ENCODE measurements at regions not wholly inside any gene's neighbourhood (a gene's known extent, or its start where the extent isn't known, plus 50 kb on each side); places are given as distances from the start of the nearest gene placed in this dataset.

DNA sequence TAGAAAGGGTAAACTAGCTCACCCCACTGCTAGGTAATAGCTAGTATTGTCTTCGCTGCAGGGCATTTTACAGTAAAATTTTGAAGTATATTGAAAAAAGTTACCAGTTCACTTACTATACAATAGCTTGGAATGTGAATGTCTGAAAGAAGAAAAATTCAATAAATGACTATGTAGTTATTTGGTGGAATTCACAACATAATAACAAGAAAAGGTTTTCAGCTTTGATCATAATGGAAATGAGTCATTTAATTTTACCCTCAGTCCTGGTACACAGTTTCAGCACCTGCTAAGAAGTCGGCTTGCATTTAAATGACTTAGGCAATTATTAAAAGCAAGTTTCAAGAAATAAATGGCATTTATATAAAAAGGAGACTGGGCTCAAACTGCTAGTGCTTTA is 90.4 kb downstream of the NUP35 start:
- DNase-seq (ENCODE audit: low read depth, low spot score) = no peak

DNA sequence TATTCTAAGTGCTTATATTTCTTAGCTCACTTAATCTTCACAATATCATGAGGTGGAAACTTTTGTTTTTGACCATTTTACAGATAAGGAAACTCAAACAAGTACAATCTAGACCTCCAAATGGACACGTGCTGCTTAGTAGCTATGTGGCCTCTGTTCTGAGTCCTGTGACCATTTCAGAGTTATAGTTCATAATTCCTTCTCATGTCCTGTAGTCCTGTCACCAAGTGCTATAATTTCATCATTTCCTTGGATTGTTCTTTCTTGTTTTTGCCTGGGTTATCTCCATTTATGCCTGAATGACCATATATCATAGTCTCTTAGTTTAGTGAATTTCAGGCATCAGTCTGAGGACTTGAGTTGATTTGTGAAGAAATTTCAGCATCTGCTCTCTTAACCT is 91.7 kb downstream of the NUP35 start:
- DNase-seq (ENCODE audit: low read depth, low spot score) = no peak

DNA sequence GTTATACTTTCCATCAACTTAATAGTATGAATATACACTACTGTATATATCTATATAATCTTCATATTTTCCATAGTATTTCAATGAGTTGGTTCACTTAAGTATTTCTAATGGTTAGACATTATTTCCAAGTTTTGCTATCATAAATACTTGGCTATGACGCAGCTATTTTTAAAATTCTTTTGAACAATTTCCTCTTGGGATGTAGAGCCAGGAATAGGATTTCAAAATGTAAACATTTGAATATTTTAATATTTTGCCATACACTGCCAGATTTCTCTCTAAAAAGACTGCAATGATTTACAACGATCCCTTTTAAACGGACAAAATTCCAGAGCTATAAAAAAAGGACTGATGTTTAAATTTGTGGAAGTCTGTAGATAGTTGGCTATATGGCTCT is 95.6 kb downstream of the NUP35 start:
- DNase-seq (ENCODE audit: low read depth, low spot score) = no peak

DNA sequence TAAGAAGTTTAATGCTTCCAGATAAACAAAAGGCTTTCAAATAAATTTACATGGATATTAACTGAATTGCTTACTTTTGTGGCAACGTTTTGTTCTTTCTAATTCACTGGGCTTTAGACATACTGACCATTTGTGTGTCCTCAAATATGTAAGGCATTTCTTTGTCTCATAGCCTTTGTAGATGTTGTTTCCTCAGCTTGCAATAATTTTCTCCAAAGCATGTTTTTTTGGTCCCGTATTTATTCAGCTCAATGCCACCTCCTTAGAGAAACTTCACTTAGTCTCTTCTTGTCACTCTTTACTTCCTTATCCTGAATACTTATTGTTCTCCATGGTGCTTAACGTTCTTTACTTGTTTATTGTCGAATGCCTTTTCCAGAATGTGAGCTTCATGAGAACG is 98.5 kb downstream of the NUP35 start:
- no peak for DNase-seq (ENCODE audit: low read depth, low spot score)

DNA sequence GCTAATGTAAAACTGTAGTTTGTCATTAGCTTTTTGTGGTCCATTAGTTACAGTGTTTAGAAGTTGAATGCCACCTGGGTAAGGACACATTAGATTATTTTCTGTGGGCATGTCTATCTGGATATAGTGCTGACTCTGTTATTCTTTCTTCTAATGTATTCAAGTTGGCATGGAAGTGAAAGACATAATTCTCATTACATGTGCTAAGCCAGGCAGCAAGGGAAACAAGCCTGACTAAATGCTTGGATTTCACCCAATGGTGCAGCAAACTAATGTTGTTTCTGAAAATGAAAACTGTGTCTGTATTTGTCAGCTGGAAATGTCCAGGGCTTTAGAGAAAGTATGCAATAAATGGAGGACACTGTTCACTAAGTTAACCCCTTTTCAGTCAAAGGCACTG is 100.7 kb downstream of the NUP35 start:
- DNase-seq (ENCODE audit: low read depth, low spot score) = no peak

DNA sequence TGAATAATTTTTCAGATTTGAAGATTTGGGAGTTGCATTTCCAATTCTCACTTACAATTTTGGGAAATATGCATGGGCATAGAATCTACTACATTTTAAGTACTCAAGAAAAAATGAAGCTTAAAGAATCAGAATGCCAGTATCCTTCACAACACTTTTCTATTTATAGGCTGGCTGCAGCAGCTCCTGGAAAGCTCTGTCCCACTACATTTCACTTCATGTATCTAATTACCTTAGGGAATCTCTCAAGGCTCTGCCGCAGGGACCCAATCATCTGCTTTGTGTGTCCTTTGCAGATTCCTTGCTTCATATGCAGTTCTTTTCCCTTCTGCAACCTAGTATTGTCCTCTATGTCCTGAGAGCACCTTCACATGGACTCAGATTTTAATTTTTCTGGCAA is 102.9 kb downstream of the NUP35 start:
- DNase-seq (ENCODE audit: low read depth, low spot score) = no peak

DNA sequence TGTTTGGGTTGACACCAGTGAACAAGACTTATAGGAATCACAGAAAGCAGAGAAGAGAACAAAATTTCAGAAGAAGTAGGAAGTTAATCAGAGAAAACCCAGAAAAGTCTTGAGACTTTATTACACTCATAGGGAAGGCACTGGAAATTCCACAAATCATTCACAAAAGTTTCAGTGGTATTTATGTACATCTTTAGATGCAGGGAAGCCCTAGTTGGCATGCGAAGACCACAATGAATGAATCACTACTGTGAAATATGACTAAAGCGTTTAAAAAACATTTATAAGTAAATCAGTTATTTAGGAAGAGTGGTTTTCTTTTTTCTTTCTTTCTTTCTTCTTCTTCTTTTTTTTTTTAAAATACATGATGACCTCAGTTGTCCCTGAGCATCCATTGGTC is 105.1 kb downstream of the NUP35 start:
- no peak for DNase-seq (ENCODE audit: low read depth, low spot score)

DNA sequence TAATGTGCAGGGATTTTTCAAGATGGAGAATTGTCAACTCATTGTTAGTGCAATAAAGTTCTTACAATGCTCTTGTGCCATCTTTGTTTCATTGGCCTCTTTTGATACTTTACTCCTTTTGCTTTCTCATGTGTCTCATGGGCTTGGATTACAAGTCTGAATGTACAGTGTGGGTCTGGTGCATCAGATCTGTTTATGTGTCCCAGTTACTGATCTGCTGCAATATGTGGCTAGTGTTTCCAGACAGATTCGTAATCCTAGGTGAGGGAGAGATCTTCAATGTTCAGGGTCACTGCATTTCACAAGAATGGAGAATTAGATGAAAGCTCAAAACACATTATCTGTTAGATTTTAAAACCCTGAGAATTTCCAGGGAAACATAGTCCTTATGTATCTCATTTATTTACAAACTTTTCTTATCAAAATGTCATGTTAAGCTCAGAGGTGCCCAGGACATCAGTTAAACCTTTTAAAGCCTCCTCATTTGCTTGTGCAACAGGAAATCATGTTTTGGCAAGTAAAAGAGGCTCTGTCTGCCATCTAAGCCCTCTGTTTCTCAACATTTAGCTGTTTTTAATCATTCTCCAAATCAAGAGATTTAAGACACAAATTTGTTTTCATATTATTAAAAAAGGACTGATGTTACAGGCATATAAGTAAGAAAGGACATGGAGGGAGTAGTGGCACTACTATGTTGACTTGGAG is 108.1 kb downstream of the NUP35 start:
- no peak for DNase-seq (ENCODE audit: low read depth, low spot score)

DNA sequence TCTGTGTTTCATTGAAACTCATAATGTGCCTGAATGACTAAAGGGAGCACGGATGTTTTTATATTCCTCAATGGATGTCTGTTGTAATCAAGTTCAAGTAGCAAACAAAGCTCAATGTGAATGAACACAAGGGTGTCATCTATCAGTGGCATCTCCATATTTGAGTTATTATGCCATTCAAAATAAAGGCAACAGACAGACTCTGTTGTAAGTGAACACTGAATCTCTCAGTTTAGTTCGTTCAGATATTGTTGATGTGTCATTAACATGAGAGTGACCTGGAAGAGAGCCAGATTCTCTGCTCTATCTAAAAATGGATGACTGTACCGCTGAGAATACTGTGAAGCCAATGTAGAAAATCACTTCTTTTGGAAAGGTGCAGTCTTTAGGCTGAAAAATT is 118.7 kb downstream of the NUP35 start:
- DNase-seq (ENCODE audit: low read depth, low spot score) = no peak

DNA sequence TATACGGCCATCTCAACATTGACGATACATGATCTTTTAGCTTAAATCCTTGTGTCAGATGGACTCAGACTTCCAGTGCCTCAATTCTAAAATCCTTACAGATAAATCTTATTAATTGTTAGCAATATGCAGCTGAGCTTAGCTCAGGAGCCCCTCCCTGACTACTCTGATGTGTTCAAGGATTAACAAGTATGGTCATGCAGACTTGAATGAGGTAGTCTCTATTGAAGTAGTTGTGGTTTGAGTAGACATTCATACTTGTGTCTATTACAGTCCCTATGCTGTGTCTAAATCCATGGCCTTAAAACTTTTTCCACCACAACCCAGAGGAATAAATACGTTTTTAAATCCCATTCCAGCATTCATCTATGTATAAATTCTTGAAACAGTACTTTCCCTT is 119.5 kb downstream of the NUP35 start:
- DNase-seq (ENCODE audit: low read depth, low spot score) = no peak

DNA sequence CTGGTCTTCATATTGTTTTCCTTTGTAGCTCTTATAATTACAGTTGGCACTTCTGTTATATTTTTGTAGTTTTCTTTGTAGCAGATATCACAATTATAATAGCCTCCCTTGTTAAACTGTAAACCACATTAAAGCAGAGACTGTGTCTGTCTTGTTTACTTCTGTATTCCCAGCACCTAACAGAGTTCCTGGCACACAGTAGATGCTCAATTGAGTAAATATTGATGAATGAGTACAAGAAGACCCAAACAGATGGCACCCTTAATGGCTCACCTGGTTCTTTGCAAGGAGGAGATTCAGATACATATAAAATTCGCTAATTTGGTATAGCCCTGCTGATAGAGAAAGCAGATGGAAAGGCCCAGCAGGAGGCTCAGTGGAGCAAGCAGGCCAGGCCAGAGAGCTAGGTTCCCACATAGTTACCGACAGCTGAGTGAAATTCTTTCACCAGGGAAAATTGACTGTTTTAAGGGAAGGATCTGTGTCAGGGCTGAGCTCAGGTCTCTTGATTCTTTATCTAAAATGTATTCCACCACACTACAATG is 120.1 kb downstream of the NUP35 start:
- DNase-seq (ENCODE audit: low read depth, low spot score) = peak; percentile 18

DNA sequence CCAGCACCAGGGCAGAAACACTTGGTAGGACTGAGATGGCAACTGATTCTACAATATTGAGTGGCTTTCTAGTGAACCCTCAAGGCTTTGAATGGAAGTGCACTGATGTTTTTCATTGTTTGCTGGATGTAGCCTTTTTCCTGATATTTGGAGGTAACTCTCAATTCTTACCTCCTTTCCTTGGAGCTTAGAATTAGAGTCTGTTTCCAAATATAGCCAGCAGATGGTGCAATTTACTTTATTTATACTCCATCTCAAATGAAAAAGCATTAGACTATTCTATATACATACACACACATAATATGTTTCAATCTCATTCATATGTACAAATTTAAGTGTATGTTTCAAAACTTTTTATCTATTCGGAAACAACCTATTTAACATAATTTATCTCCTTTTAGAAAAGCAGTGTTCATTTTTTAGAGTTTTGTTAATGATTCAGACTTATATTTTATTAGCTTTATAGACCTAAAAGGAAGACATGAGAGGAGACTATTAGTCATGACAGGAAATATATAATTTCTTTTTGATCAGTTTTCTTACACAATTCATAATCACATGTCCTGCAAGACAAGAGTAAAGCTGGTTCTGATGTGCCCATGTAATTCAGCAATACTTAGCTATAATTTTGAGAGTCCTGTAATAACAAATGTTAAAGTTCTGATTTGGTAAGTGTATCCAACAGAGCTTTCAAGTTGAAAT is 124.8 kb downstream of the NUP35 start:
- no peak for DNase-seq (ENCODE audit: low read depth, low spot score)

DNA sequence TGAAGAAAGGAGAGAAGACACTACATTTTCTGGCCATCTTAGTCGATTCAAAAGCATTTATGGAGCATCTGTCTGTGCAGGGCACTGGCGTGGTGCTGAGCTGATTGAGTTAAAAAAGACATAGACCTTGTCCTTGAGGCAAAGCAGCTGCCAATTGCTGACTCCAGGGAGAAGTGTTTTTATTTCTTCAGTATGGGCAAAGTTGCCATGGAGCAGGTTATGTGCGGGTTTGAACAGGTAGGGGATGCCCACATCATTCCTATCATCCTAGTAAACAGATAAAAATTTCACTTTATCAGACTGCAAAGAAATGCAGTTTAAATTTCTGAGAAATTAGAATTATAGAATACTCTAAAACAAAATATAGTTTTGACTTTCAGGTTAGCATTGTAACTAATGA is 125.8 kb downstream of the NUP35 start:
- DNase-seq (ENCODE audit: low read depth, low spot score) = no peak

DNA sequence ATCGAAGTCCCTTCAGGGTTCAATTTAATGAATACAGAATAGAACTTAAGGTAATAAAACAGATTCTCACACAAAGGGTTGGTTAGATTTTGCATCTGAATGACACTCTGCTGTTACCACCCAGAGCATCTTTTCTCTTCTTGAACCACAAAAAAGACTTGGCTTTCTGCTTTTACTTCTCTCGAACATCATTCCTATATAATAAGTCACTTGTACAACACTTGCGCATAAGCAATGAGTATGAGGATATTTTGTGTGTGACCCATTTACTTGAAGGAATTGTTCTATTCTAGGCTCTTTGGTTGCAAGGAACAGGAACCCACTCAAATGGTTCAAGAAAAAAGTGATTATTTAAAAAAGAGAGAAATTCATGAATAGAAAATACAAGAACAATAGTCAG is 126.2 kb downstream of the NUP35 start:
- DNase-seq (ENCODE audit: low read depth, low spot score) = no peak

DNA sequence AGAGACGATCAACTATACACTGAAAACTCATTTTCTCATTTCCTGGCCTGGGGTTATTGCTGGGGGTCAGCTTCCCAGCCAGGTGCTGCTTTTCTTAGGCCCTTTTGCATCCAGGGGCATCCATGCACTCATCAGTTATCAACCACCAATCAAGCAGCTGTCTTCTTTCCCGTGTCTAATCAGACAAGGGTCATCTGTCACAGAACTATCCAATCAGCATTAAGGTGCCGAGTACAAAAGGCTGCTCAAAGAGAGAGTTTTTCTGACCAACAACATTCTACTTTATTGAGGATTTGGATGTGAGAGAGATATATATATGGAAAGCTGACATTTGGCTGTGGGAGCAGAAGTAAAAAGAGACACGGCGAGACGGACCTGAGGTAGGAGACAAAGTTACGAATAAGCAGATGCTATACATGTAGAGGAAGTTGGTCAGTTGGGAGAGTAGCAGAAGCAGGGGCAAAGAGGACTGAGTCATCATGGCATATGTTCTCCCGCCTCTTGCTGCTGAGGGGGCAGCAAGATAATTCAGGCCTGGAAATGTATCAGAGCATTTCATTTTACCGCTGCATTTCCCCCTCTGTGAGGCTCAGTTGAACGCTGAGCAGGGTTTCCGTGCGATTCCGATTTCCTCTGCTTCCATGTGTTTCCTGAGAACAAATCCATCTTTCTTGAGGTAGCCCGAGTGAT is 129.3 kb downstream of the NUP35 start:
- no peak for DNase-seq (ENCODE audit: low read depth, low spot score)

DNA sequence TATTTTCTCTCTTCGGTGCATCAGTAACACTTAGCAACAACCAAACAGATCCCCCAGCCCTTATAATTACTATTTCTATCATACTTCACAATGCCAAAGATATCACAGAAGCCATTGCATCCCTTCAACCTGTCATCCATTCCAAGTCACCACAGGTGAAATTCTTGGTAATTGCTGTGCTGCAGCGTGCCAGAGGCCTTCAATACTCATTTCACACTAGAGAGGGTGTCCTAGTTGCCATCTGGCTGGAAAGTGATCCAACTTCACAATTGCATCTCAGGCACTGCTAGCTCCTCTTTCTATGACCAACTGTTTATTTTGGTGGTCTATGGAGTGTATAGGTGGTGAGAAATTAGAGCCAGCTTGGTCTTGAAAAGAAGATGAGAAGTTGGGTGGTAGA is 131.2 kb downstream of the NUP35 start:
- DNase-seq (ENCODE audit: low read depth, low spot score) = no peak

DNA sequence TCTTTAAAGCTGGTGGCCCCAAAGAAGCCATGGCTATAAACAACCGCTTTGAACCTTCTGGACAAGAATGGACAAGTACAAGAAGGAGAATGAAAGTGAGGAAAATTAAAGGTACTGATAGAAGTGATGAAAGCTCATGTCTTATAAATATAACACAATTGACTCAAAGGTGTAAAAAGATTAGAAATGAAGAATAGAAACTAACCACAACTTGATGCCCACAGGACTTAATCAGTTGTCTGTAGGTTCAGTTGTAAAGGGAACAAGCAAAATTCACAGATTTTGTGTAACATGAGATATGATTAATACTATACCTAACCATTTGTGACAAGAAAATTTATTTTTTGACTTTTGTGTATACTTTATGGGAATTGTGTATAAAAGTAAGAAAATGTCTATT is 135.7 kb downstream of the NUP35 start:
- DNase-seq (ENCODE audit: low read depth, low spot score) = no peak

DNA sequence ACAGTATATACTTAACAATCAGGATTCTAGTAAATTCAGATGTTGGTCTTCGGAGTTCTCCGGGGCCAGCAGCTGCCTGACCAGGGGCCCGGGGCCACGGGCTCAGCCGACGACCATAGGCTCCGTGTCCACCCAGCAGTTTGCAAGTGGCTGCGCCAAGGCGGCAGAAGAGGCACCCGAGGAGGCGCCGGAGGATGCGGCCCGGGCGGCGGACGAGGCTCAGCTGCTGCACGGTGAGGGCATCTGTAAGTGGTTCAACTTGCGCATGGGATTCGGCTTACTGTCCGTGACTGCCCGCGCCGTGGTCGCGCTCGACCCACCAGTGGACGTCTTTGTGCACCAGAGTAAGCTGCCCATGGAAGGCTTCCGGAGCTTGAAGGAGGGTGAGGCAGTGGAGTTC is 136.3 kb downstream of the NUP35 start:
- DNase-seq (ENCODE audit: low read depth, low spot score) = no peak

DNA sequence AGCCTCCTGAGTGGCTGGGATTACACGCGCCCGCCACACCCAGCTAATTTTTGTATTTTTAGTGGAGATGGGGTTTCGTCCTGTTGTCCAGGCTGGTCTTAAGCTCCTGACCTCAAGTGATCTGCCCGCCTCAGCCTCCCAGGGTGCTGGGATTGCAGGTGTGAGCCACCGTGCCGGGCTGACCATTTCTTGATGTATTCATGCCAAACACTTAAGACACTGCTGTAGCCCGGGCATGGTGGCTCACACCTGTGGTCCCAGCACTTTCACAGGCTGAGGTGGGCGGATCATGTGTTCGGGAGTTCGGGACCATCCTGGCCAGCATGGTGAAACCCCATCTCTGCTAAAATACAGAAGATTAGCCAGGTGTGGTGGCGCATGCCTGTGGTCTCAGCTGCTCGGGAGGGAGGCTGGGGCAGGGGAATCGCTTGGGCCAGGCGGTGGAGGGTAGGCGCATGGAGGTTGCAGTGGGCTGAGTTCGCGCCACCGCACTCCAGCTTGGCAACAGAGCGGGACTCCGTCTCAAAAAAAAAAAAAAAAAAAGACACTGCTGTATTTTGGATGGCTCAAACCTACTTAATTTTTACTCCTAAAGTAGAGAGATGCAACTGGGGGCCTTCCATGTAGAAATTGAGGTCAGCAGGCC is 140.8 kb downstream of the NUP35 start:
- DNase-seq (ENCODE audit: low read depth, low spot score) = no peak

DNA sequence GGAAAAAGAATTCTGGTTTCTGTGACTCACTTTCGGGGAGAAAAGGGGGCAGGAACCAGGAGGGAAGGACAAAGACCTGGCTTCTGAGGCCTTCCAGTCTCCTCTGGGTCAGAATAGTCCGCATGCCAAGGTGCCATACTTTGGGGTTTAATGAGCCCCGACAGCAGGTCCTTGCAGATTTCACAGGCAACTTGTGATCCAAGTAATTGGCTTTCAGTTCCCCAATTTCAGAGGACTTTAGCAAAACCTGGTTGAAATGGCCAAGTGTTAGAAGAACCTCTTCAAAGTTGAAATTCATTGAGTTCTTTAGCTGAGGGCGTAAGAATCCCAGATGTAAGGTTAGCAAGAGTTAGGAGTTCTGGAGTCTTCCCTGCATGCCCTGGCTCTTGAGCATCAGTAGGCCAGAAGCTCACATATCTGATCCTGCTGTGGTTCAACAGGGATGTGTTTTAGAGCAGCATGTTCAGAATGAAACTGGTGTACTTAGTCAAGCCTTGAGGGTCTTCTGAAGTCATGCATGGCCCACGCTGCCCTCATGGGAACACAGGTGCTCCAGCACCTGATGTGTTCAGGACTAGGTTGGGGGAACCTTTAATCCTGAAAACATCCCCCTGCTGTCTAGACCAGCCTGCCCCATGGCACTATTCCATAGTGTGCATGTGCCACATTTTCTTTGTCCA is 143.0 kb downstream of the NUP35 start:
- DNase-seq (ENCODE audit: low read depth, low spot score) = no peak

DNA sequence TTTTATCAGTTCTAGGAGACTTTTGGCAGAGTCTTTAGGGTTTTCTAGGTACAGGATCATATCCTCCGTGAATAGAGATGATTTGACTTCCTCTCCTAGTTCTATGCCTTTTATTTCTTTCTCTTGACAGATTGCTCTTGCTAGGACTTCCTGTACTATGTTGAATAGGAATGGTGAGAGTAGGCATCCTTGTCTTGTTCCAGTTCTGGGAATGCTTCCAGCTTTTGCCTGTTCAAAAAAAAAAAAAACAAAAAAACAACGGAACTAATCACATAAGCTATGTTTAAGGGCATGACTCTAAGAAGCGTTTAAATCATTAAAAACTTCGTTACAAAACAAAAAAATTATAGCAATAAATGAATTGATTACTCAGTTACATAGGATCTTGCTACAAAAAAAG is 145.7 kb downstream of the NUP35 start:
- DNase-seq (ENCODE audit: low read depth, low spot score) = no peak

DNA sequence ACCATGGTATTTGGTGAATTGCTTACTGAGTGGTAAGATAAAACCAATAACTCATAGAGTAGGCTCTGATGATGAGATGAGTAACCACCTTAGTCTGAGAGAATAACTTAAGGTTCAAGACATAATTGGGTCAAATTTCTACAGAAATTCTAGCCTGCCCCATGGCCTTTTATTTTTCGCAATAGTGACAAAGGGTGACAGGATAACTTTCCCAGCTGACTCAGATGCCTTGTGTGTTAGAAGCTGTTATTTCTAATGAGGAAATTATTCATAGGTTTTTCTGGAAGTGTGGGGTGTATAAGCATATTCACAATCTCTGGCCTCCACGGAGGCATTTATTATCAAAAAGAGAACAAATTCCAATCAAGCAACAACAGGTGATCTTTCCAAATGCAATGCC is 159.0 kb downstream of the NUP35 start:
- DNase-seq (ENCODE audit: low read depth, low spot score) = no peak

Data from ELF-1 (cell line).